SK-N-SH treated with all-trans-retinoic acid at 6 μM for 48 hours (cell line): ENCODE measurements at regions not wholly inside any gene's neighbourhood (a gene's known extent, or its start where the extent isn't known, plus 50 kb on each side); places are given as distances from the start of the nearest gene placed in this dataset.

Source experiments
- ATAC-seq: fragments of 200-7000 bp; cut with Tn5 transposase; 3 replicates; pipeline ENCODE4 v1.9.1; 2020; ENCODE audit warnings: mild to moderate bottlenecking, moderate library complexity
- ARNTL ChIP-seq: fragments of 450-650 bp; formaldehyde crosslinking; IDR thresholded peaks from 2 replicates; pipeline ENCODE4 v1.5.0; 2020; ENCODE audit warnings: low read depth, mild to moderate bottlenecking, moderate library complexity, borderline replicate concordance
- BACH2 ChIP-seq: fragments of 250-450 bp; sonication (Bioruptor Pico); IDR thresholded peaks from 2 replicates; pipeline ENCODE4 v1.9.0; 2021; ENCODE audit warnings: mild to moderate bottlenecking, borderline replicate concordance
- CREB5 ChIP-seq: fragments of 250-450 bp; sonication (Bioruptor Pico); IDR thresholded peaks from 2 replicates; pipeline ENCODE4 v1.5.1; 2020; ENCODE audit warnings: low read depth, mild to moderate bottlenecking, moderate library complexity
- CSDC2 ChIP-seq: fragments of 250-450 bp; sonication (Bioruptor Pico); IDR thresholded peaks from 2 replicates; pipeline ENCODE4 v1.5.0; 2020; ENCODE audit warnings: mild to moderate bottlenecking, moderate library complexity
- CSRNP3 ChIP-seq: fragments of 250-450 bp; sonication (Bioruptor Pico); IDR thresholded peaks from 2 replicates; pipeline ENCODE4 v1.5.1; 2021; ENCODE audit warnings: mild to moderate bottlenecking, moderate library complexity
- ESRRG ChIP-seq: fragments of 250-450 bp; sonication (Bioruptor Pico); IDR thresholded peaks from 2 replicates; pipeline ENCODE4 v1.6.1; 2021; ENCODE audit warnings: mild to moderate bottlenecking
- GLIS3 ChIP-seq: fragments of 250-450 bp; sonication (Bioruptor Pico); IDR thresholded peaks from 2 replicates; pipeline ENCODE4 v1.5.0; 2020; ENCODE audit warnings: mild to moderate bottlenecking, moderate library complexity
- ISL1 ChIP-seq: fragments of 250-450 bp; sonication (Bioruptor Pico); IDR thresholded peaks from 2 replicates; pipeline ENCODE4 v2.1.2; 2022; ENCODE audit warnings: mild to moderate bottlenecking, moderate library complexity
- OSR1 ChIP-seq: fragments of 250-450 bp; sonication (Bioruptor Pico); IDR thresholded peaks from 2 replicates; pipeline ENCODE4 v1.8.0; 2022; ENCODE audit warnings: moderate library complexity, mild to moderate bottlenecking, inconsistent platforms
- PATZ1 ChIP-seq: fragments of 250-450 bp; sonication (Bioruptor Pico); IDR thresholded peaks from 2 replicates; pipeline ENCODE4 v1.8.0; 2020; ENCODE audit warnings: mild to moderate bottlenecking, moderate library complexity, borderline replicate concordance
- POU6F1 ChIP-seq: fragments of 250-450 bp; sonication (Bioruptor Pico); IDR thresholded peaks from 2 replicates; pipeline ENCODE4 v1.8.0; 2021; ENCODE audit warnings: low read depth, mild to moderate bottlenecking, moderate library complexity, borderline replicate concordance
- PPARA ChIP-seq: fragments of 250-450 bp; sonication (Bioruptor Pico); IDR thresholded peaks from 2 replicates; pipeline ENCODE4 v1.5.0; 2020; ENCODE audit warnings: mild to moderate bottlenecking, borderline replicate concordance
- SNAI2 ChIP-seq: fragments of 250-450 bp; sonication (Bioruptor Pico); IDR thresholded peaks from 2 replicates; pipeline ENCODE4 v1.5.0; 2020; ENCODE audit warnings: mild to moderate bottlenecking, moderate library complexity
- TCF4 ChIP-seq: fragments of 250-450 bp; sonication (Bioruptor Pico); IDR thresholded peaks from 2 replicates; pipeline ENCODE4 v1.8.0; 2021; ENCODE audit warnings: mild to moderate bottlenecking, moderate library complexity, borderline replicate concordance
- TOX ChIP-seq: fragments of 250-450 bp; sonication (Bioruptor Pico); IDR thresholded peaks from 2 replicates; pipeline ENCODE4 v1.8.0; 2021; ENCODE audit warnings: mild to moderate bottlenecking, moderate library complexity, borderline replicate concordance
- TSHZ2 ChIP-seq: fragments of 250-450 bp; sonication (Bioruptor Pico); IDR thresholded peaks from 2 replicates; pipeline ENCODE4 v1.5.0; 2020; ENCODE audit warnings: mild to moderate bottlenecking, moderate library complexity
- ZC3H10 ChIP-seq: fragments of 250-450 bp; sonication (Bioruptor Pico); IDR thresholded peaks from 2 replicates; pipeline ENCODE4 v1.5.1; 2021; ENCODE audit warnings: mild to moderate bottlenecking, moderate library complexity
- ZFP3 ChIP-seq: fragments of 250-450 bp; sonication (Bioruptor Pico); IDR thresholded peaks from 2 replicates; pipeline ENCODE4 v1.5.0; 2020; ENCODE audit warnings: mild to moderate bottlenecking, moderate library complexity
- ZFP30 ChIP-seq: fragments of 450-650 bp; formaldehyde crosslinking; IDR thresholded peaks from 2 replicates; pipeline ENCODE4 v1.5.0; 2022; ENCODE audit warnings: mild to moderate bottlenecking, moderate library complexity
- ZNF565 ChIP-seq: fragments of 450-650 bp; formaldehyde crosslinking; conservative IDR thresholded peaks from 2 replicates; pipeline ENCODE4 v1.5.0; 2020; ENCODE audit warnings: low read depth, mild to moderate bottlenecking, moderate library complexity
- ZNF70 ChIP-seq: fragments of 450-650 bp; formaldehyde crosslinking; IDR thresholded peaks from 2 replicates; pipeline ENCODE4 v1.5.0; 2020; ENCODE audit warnings: mild to moderate bottlenecking, moderate library complexity
- ZNF8 ChIP-seq: fragments of 450-650 bp; formaldehyde crosslinking; IDR thresholded peaks from 2 replicates; pipeline ENCODE4 v1.5.0; 2020; ENCODE audit warnings: mild to moderate bottlenecking, moderate library complexity

- TF ChIP-seq GLIS3 (CRISPR knock-in tag) = no peak
These were observed 133.0 kb upstream of the ASTN2 start (continued) for GRCh38 chr9:117547904-117548303.

GRCh38 chr9:117546894-117547678 lies 132.2 kb upstream of the ASTN2 start:
- no peak for TF ChIP-seq ZFP30 (CRISPR knock-in tag)
- TF ChIP-seq ZFP3 (CRISPR knock-in tag) = no peak
- no peak for TF ChIP-seq BACH2 (CRISPR knock-in tag)
- TF ChIP-seq OSR1 (CRISPR knock-in tag) = no peak
- no peak for TF ChIP-seq ZNF8 (CRISPR knock-in tag)
- no peak for TF ChIP-seq ISL1 (CRISPR knock-in tag)
- TF ChIP-seq POU6F1 (CRISPR knock-in tag) = no peak
- no peak for TF ChIP-seq ZNF70 (CRISPR knock-in tag)
- no peak for TF ChIP-seq ESRRG (CRISPR knock-in tag)
- TF ChIP-seq SNAI2 (CRISPR knock-in tag) = no peak
- TF ChIP-seq PPARA = no peak
- TF ChIP-seq ZC3H10 (CRISPR knock-in tag) = no peak
- no peak for TF ChIP-seq TSHZ2 (CRISPR knock-in tag)
- no peak for TF ChIP-seq ZNF565
- TF ChIP-seq TOX = no peak
- TF ChIP-seq ARNTL = no peak
- no peak for TF ChIP-seq PATZ1
- no peak for TF ChIP-seq TCF4
- no peak for TF ChIP-seq GLIS3 (CRISPR knock-in tag)
- no peak for ATAC-seq

- ATAC-seq = no peak
- TF ChIP-seq BACH2 (CRISPR knock-in tag) (no peak), GLIS3 (CRISPR knock-in tag) (no peak), SNAI2 (CRISPR knock-in tag) (no peak), ZNF70 (CRISPR knock-in tag) (no peak), ZFP3 (CRISPR knock-in tag) (no peak), CSRNP3 (no peak), ESRRG (CRISPR knock-in tag) (no peak), OSR1 (CRISPR knock-in tag) (no peak)
These were observed 131.0 kb upstream of the ASTN2 start for GRCh38 chr9:117545846-117546245.

- ATAC-seq = no peak
- TF ChIP-seq PATZ1 = no peak
- no peak for TF ChIP-seq GLIS3 (CRISPR knock-in tag)
- no peak for TF ChIP-seq ISL1 (CRISPR knock-in tag)
- TF ChIP-seq TCF4 = no peak
- no peak for TF ChIP-seq CSDC2 (CRISPR knock-in tag)
- TF ChIP-seq TSHZ2 (CRISPR knock-in tag) = no peak
- TF ChIP-seq CREB5 (CRISPR knock-in tag) = no peak
These were observed 128.2 kb upstream of the ASTN2 start for GRCh38 chr9:117543089-117543488.
